Glutamatergic neuron (in vitro differentiated cells): ENCODE measurements at regions not wholly inside any gene's neighbourhood (a gene's known extent, or its start where the extent isn't known, plus 50 kb on each side); places are given as distances from the start of the nearest gene placed in this dataset.

Experiments used
- DNase-seq: peaks from one replicate; pipeline ENCODE4 v3.0.0; 2022
- H3K27ac Mint-ChIP-seq: one replicate; pipeline ENCODE4 v1.8.0; 2020; ENCODE audit warnings: mild to moderate bottlenecking, mixed read lengths, inconsistent platforms; ENCODE audit not compliant: unreplicated experiment
- H3K27me3 Mint-ChIP-seq: one replicate; pipeline ENCODE4 v1.8.0; 2020; ENCODE audit warnings: mild to moderate bottlenecking, moderate library complexity, mixed read lengths, inconsistent platforms; ENCODE audit not compliant: unreplicated experiment
- H3K36me3 Mint-ChIP-seq: one replicate; pipeline ENCODE4 v1.8.0; 2020; ENCODE audit warnings: mild to moderate bottlenecking, mixed read lengths, inconsistent platforms; ENCODE audit not compliant: unreplicated experiment
- H3K4me1 Mint-ChIP-seq: one replicate; pipeline ENCODE4 v1.8.0; 2020; ENCODE audit warnings: mild to moderate bottlenecking, low read depth, mixed read lengths, inconsistent platforms; ENCODE audit not compliant: unreplicated experiment
- H3K4me3 Mint-ChIP-seq: one replicate; pipeline ENCODE4 v1.8.0; 2020; ENCODE audit warnings: mild to moderate bottlenecking, mixed read lengths, inconsistent platforms; ENCODE audit not compliant: unreplicated experiment
- H3K9me3 Mint-ChIP-seq: one replicate; pipeline ENCODE4 v1.8.0; 2020; ENCODE audit warnings: mild to moderate bottlenecking, moderate library complexity, mixed read lengths, inconsistent platforms; ENCODE audit not compliant: unreplicated experiment
- TF ChIP-seq, protein P1 (sequence below): fragments of 200-600 bp; sonication (generic); IDR thresholded peaks from one replicate; pipeline ENCODE4 v1.5.0; 2021; ENCODE audit not compliant: partially characterized antibody, unreplicated experiment

DNA sequence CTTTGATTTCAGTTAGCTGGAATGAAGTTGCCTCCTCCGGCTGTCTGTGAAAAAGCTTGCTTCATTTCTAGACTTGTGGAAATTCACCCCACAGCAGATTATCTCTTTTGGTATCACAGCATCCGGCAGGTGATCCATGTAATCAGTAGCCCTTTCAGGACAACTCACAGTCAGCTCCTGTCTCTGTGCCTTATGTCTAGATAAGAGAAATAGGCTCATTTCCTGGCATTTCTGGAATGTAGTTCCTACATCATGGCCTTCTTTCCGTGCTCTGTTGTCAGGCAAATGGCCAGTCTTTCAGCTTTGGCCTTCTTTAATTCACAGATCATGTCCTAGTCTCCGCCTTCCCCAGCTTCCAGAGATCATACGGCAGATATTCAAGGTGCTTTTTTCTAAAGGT is 455.4 kb downstream of the NUP35 start:
- Mint-ChIP-seq H3K36me3 (no peaks in the 10 kb centered on the region), H3K27ac (no peak overlapping the region)

DNA sequence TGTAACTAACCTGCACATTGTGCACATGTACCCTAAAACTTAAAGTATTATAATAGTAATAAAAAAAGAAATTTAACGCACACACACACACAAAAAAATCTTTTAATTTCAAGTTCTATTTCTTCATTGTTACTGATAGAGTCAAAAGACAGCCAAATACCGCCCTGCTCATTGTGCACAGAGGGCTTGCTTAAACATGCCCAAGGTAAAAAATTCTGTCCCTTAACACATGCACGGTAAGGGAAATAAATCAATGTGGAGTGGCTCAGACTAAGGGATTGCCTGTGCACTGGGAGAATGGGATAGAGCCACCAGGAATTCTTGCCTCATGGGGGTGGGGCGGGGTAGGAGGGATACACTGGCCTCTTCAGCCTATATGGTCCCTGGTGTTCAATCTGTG is 468.0 kb downstream of the NUP35 start:
- Mint-ChIP-seq H3K4me1 (no peaks in the 10 kb centered on the region), H3K36me3 (peaks cover 4% of the 10 kb centered on the region), H3K9me3 (peaks cover 5% of the 10 kb centered on the region), H3K4me3 (no peak overlapping the region), H3K27me3 (no peaks in the 10 kb centered on the region), H3K27ac (no peak overlapping the region)
- TF ChIP-seq, protein P1, sequence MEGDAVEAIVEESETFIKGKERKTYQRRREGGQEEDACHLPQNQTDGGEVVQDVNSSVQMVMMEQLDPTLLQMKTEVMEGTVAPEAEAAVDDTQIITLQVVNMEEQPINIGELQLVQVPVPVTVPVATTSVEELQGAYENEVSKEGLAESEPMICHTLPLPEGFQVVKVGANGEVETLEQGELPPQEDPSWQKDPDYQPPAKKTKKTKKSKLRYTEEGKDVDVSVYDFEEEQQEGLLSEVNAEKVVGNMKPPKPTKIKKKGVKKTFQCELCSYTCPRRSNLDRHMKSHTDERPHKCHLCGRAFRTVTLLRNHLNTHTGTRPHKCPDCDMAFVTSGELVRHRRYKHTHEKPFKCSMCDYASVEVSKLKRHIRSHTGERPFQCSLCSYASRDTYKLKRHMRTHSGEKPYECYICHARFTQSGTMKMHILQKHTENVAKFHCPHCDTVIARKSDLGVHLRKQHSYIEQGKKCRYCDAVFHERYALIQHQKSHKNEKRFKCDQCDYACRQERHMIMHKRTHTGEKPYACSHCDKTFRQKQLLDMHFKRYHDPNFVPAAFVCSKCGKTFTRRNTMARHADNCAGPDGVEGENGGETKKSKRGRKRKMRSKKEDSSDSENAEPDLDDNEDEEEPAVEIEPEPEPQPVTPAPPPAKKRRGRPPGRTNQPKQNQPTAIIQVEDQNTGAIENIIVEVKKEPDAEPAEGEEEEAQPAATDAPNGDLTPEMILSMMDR: no peak
- DNase-seq: no peak

More for the DNA sequence above, 455.4 kb downstream of the NUP35 start:
- DNase-seq: no peak
- Mint-ChIP-seq H3K4me1 (no peaks in the 10 kb centered on the region), H3K9me3 (no peaks in the 10 kb centered on the region), H3K4me3 (no peak overlapping the region), H3K27me3 (peaks cover 2% of the 10 kb centered on the region)
- TF ChIP-seq, protein P1: no peak

DNA sequence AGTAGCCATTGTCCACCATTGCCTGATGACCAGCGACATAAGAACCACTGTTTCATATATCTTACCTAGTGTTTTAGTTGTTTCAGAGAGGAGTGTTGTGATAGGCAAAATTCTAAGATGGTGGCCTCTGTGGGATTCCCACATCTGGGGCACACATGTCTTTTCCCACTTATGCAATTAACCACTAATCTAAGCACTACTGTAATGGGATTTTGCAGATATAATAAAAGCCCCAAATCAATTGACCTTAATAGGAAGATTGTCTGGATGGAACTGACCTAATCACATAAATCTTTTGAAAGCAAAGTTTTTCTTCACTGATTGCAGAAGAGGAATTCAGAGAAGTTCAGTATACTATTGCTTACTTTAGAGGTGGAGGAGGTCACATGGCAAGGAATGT is 469.9 kb downstream of the NUP35 start:
- H3K9me3 Mint-ChIP-seq: peaks cover 2% of the 10 kb centered on the region
- DNase-seq: no peak
- no peak overlapping the region for H3K4me3 Mint-ChIP-seq
- no peaks in the 10 kb centered on the region for H3K4me1 Mint-ChIP-seq
- no peaks in the 10 kb centered on the region for H3K36me3 Mint-ChIP-seq
- no peaks in the 10 kb centered on the region for H3K27me3 Mint-ChIP-seq
- TF ChIP-seq, protein P1: no peak
- H3K27ac Mint-ChIP-seq: no peak overlapping the region

DNA sequence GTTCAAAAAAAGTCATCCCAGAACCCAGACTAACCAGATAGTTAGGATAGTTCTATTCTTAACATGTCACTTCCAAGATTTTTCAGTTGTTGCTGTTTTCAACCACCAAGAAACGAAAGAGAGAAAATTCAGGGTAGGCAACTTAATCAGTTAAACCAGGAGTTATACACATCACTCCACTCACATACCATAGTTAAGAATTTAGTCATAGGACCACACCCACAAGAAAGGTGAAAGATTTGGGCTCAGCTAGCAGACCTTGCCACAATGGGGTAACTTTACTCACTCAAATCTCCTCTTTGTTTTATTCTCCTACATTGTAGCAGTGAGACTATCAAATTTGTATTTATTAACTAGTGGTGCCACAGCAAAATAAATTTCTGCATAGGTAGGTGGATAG is 473.6 kb downstream of the NUP35 start:
- Mint-ChIP-seq H3K27me3 (no peaks in the 10 kb centered on the region), H3K4me1 (no peaks in the 10 kb centered on the region), H3K9me3 (no peaks in the 10 kb centered on the region), H3K27ac (no peak overlapping the region), H3K36me3 (no peaks in the 10 kb centered on the region), H3K4me3 (no peak overlapping the region)
- TF ChIP-seq, protein P1: no peak
- no peak for DNase-seq

DNA sequence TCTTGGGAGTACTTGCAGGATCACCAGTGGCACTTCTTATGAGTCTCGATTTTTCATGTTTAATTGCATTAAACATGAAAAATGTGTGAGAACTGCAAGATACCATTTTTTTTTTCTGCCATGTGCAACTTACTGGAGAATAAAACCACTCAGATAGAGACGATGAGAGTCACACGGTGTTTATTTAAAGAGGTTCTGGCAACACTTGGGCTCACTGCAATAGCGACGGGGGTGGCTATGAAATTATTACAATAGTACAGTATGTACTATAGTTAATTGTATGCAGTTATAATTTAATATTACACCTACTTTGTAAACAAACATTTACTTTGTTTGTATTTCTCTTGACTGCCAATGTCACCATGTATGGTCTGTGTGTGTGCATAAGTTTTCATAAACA is 479.8 kb downstream of the NUP35 start:
- DNase-seq: no peak
- Mint-ChIP-seq H3K4me3 (no peak overlapping the region), H3K4me1 (no peaks in the 10 kb centered on the region)

More for the DNA sequence above, 479.8 kb downstream of the NUP35 start:
- no peaks in the 10 kb centered on the region for H3K27me3 Mint-ChIP-seq
- no peaks in the 10 kb centered on the region for H3K9me3 Mint-ChIP-seq
- TF ChIP-seq, protein P1: no peak
- no peak overlapping the region for H3K27ac Mint-ChIP-seq
- no peaks in the 10 kb centered on the region for H3K36me3 Mint-ChIP-seq
